HG03521 (cell line): ENCODE measurements at regions not wholly inside any gene's neighbourhood (a gene's known extent, or its start where the extent isn't known, plus 50 kb on each side); places are given as distances from the start of the nearest gene placed in this dataset.

Source experiments
- ATAC-seq: cut with Tn5 transposase; IDR thresholded peaks from one replicate; pipeline ENCODE4 v1.9.1; 2021; ENCODE audit warnings: mild to moderate bottlenecking, moderate library complexity; ENCODE audit not compliant: unreplicated experiment

- no peak for ATAC-seq
These were observed 179.4 kb downstream of the RHOU start for GRCh38 chr1:228914700-228915099.

- no peak for ATAC-seq
These were observed 182.1 kb downstream of the RHOU start for GRCh38 chr1:228917342-228917741.

GRCh38 chr1:228917755-228918154 is 182.5 kb downstream of the RHOU start:
- no peak for ATAC-seq

- ATAC-seq, result no peak
These were observed 183.1 kb downstream of the RHOU start for GRCh38 chr1:228918335-228918734.

- ATAC-seq, result no peak
These were observed 184.6 kb downstream of the RHOU start for GRCh38 chr1:228919914-228920313.

GRCh38 chr1:228920831-228921230 is 185.6 kb downstream of the RHOU start:
- no peak for ATAC-seq

GRCh38 chr1:228921481-228921880 is 186.2 kb downstream of the RHOU start:
- no peak for ATAC-seq

GRCh38 chr1:228922722-228923376 is 187.6 kb downstream of the RHOU start:
- no peak for ATAC-seq

- no peak for ATAC-seq
These were observed 188.9 kb downstream of the RHOU start for GRCh38 chr1:228923973-228924686.

GRCh38 chr1:228925691-228926090 is 190.4 kb downstream of the RHOU start:
- ATAC-seq, result no peak

GRCh38 chr1:228927421-228927820 is 192.1 kb downstream of the RHOU start:
- ATAC-seq, result no peak

GRCh38 chr1:228927946-228928898 is 192.9 kb downstream of the RHOU start:
- no peak for ATAC-seq

- no peak for ATAC-seq
These were observed 194.3 kb downstream of the RHOU start for GRCh38 chr1:228929476-228930027.

GRCh38 chr1:228930479-228930957 is 195.2 kb downstream of the RHOU start:
- no peak for ATAC-seq

- no peak for ATAC-seq
These were observed 198.5 kb downstream of the RHOU start for GRCh38 chr1:228933753-228934152.

GRCh38 chr1:228935198-228935663 is 200.0 kb downstream of the RHOU start:
- no peak for ATAC-seq

GRCh38 chr1:228935855-228936727 is 200.8 kb downstream of the RHOU start:
- ATAC-seq, result no peak

GRCh38 chr1:228936881-228937280 is 201.6 kb downstream of the RHOU start:
- ATAC-seq, result no peak

- ATAC-seq, result no peak
These were observed 202.1 kb downstream of the RHOU start for GRCh38 chr1:228937351-228937750.
